ENCODE measurements at regions not wholly inside any gene's neighbourhood (a gene's known extent, or its start where the extent isn't known, plus 50 kb on each side); places are given as distances from the start of the nearest gene placed in this dataset.
A peak's percentile ranks its signal among the peaks of the same experiment; 100 is the strongest.
"Not testable (repeated sequence)": the region's sequence is repeated elsewhere in the genome, so short reads cannot be mapped to it uniquely, and the experiment has no call there.

DNA sequence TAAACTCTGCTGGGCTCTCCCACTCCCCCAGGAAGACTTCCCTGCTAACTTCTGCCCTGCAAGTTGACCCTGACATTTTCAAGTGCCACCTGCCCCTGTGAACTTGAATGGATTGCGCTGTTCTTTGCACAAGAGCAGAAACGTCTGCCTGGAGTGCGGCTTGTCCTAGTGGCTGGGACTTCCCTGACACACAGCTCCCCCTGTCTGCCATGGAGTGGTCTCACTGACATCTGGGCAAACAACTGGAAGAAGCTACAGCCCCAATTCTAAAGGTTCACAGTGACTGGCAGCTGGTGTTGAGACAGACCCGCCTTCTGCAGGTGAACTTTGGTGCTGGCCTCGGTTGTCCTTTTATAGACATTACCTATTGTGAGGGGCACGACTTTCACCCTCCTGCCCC lies 138.7 kb downstream of the KLRB1 start (continued):
- TF ChIP-seq GATAD2A (CRISPR knock-in tag; IDR thresholded peaks at IDR 0.05) (0 out of 2 replicates have a peak, but pooled peaks have one; percentile 24), RARA (CRISPR knock-in tag; IDR thresholded peaks at IDR 0.05) (peak; percentile 21; the same call in 1 of the 2 replicates), SAP130 (CRISPR knock-in tag; IDR thresholded peaks at IDR 0.05; ENCODE audit: low read depth) (peak; percentile 29; the same call in 1 of the 2 replicates), ARID5B (CRISPR knock-in tag; IDR thresholded peaks at IDR 0.05) (0 out of 2 replicates have a peak, but pooled peaks have one; percentile 32), SALL1 (CRISPR knock-in tag; IDR thresholded peaks at IDR 0.05) (peak; percentile 54), HMGXB4 (CRISPR knock-in tag; IDR thresholded peaks at IDR 0.05; ENCODE audit: borderline replicate concordance in 1 of 2, low read depth in 1 of 2) (peak; percentile 27 to 45; a peak in 3 of 4 replicates), NR2F6 (CRISPR knock-in tag; IDR thresholded peaks at IDR 0.05) (peak; percentile 29; the same call in 1 of the 2 replicates), ZMYM4 (CRISPR knock-in tag; IDR thresholded peaks at IDR 0.05) (peak; percentile 71)
- TF ChIP-seq, protein P1, sequence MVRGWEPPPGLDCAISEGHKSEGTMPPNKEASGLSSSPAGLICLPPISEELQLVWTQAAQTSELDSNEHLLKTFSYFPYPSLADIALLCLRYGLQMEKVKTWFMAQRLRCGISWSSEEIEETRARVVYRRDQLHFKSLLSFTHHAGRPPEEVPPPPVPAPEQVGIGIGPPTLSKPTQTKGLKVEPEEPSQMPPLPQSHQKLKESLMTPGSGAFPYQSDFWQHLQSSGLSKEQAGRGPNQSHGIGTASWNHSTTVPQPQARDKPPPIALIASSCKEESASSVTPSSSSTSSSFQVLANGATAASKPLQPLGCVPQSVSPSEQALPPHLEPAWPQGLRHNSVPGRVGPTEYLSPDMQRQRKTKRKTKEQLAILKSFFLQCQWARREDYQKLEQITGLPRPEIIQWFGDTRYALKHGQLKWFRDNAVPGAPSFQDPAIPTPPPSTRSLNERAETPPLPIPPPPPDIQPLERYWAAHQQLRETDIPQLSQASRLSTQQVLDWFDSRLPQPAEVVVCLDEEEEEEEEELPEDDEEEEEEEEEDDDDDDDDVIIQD (CRISPR knock-in tag; IDR thresholded peaks at IDR 0.05; ENCODE audit: low read depth) = peak; percentile 56; the same call in 1 of the 2 replicates
- TF ChIP-seq, protein P2, sequence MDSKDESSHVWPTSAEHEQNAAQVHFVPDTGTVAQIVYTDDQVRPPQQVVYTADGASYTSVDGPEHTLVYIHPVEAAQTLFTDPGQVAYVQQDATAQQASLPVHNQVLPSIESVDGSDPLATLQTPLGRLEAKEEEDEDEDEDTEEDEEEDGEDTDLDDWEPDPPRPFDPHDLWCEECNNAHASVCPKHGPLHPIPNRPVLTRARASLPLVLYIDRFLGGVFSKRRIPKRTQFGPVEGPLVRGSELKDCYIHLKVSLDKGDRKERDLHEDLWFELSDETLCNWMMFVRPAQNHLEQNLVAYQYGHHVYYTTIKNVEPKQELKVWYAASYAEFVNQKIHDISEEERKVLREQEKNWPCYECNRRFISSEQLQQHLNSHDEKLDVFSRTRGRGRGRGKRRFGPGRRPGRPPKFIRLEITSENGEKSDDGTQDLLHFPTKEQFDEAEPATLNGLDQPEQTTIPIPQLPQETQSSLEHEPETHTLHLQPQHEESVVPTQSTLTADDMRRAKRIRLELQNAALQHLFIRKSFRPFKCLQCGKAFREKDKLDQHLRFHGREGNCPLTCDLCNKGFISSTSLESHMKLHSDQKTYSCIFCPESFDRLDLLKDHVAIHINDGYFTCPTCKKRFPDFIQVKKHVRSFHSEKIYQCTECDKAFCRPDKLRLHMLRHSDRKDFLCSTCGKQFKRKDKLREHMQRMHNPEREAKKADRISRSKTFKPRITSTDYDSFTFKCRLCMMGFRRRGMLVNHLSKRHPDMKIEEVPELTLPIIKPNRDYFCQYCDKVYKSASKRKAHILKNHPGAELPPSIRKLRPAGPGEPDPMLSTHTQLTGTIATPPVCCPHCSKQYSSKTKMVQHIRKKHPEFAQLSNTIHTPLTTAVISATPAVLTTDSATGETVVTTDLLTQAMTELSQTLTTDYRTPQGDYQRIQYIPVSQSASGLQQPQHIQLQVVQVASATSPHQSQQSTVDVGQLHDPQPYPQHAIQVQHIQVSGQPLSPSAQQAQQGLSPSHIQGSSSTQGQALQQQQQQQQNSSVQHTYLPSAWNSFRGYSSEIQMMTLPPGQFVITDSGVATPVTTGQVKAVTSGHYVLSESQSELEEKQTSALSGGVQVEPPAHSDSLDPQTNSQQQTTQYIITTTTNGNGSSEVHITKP (CRISPR knock-in tag; IDR thresholded peaks at IDR 0.05; ENCODE audit: low read depth) = peak; percentile 50; the same call in 1 of the 2 replicates
- TF ChIP-seq NR2F6 (IDR thresholded peaks at IDR 0.05) = not testable (repeated sequence)

DNA sequence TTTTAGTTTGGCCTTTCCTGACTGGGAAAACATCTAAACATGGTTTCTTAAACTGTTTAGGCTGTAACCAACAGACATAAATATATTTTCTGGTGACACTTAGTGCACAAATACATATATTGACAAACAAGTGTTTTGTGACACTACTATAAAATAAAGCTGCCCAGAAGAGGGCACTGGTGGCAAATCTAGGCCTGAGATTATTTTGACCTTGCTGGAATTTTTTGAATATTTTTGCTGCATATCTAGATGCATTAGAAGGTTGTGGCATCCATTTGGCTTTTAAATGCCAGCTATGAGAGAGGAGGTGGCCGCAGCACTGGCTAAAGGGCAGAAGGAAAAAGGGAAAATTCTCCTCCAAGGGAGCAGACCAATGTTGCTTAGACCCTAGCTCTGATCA lies 139.6 kb downstream of the KLRB1 start:
- WGBS (ENCODE audit: low lambda C conversion rate) = 100% methylated on average over 1 of the region's 1 CpG
- peaks cover 14% of the 10 kb centered on the region for H3K4me1 ChIP-seq (ENCODE audit: insufficient read depth, low read length)
- CTCF ChIA-PET (ENCODE audit: low intra/inter-chr PET ratio, low total read pairs); DNase-seq (ENCODE audit: low spot score); H3K9me3 ChIP-seq (ENCODE audit: low read length); H3K4me2 ChIP-seq (ENCODE audit: low read depth, low read length); H3K36me3 ChIP-seq (replicated peaks in 1 of 2; ENCODE audit: control insufficient read depth in 1 of 2, insufficient read depth in 2 of 2, low read length in 2 of 2); H3K79me2 ChIP-seq (ENCODE audit: insufficient read depth, low read length); H3K4me3 ChIP-seq (replicated peaks in 1 of 3; ENCODE audit: insufficient read depth in 1 of 3, low read depth in 2 of 3, low read length in 3 of 3); H3K27ac ChIP-seq (ENCODE audit: extremely low read length, insufficient read depth, low read length); H2AFZ ChIP-seq (ENCODE audit: low read length); BruUV-seq (replicated peaks); H4K20me1 ChIP-seq (ENCODE audit: insufficient read depth, low read length); H3K27me3 ChIP-seq (ENCODE audit: control insufficient read depth in 1 of 2, insufficient read depth in 2 of 2, low read length in 2 of 2); H3K9ac ChIP-seq (ENCODE audit: insufficient read depth, low read depth, low read length): not testable (repeated sequence)
- ATAC-seq = peak; percentile 15; the same call in 2 of the 3 replicates
- in situ Hi-C loops (cut with HindIII; ENCODE audit: extremely low pct_ligation_motif_present, low pct_unique_long_range_greater_than_20kb) (loop anchor here (25.0 kb wide), 1 partner anchor 131 kb away; no protein-coding TSS in a partner anchor), intact Hi-C loops (cut with micrococcal nuclease; ENCODE audit: unreplicated experiment) (loop anchor here (2.0 kb wide), 1 partner anchor 137 kb away; no protein-coding TSS in a partner anchor)
- POLR2A ChIA-PET = interaction anchor here (2.0 kb wide), 1 partner anchor 19 kb away, joined by 7 read pairs; no protein-coding TSS in a partner anchor
- FAIRE-seq = peak; percentile 46
